HEK293 (cell line): ENCODE measurements at regions not wholly inside any gene's neighbourhood (a gene's known extent, or its start where the extent isn't known, plus 50 kb on each side); places are given as distances from the start of the nearest gene placed in this dataset.

ENCODE experiments used
- CTCF ChIA-PET: fragments of 350-600 bp; formaldehyde crosslinking; extraction: SDS; loops from one replicate; lab custom pipeline; 2021; ENCODE audit warnings: antibody characterized with exemption; lab: Yijun Ruan, JAX
- POLR2A ChIA-PET: fragments of 300-600 bp; formaldehyde crosslinking; extraction: SDS; loops from one replicate; lab custom pipeline; 2020; ENCODE audit warnings: antibody characterized with exemption, inconsistent platforms; lab: Yijun Ruan, JAX
- H3K27ac ChIP-seq: fragments of 200-500 bp; sonication (Bioruptor generic); 2 replicates; pipeline ENCODE4 v1.5.1; 2014; ENCODE audit warnings: low read depth, low read length, control low read depth, inconsistent platforms; ENCODE audit errors: extremely low read depth
- H3K36me3 ChIP-seq, 2 experiments: fragments of 200-500 bp in 1 of 2; sonication (Bioruptor generic) in 1 of 2; 1 replicate in 1 of 2; 2 replicates in 1 of 2; pipeline ENCODE4 v1.5.1; 2014 to 2017; ENCODE audit warnings: inconsistent platforms in 2 of 2, low read length in 2 of 2; ENCODE audit not compliant: control insufficient read depth in 2 of 2, insufficient read depth in 1 of 2
- H3K4me1 ChIP-seq: fragments of 200-500 bp; sonication (Bioruptor generic); 2 replicates; pipeline ENCODE4 v1.5.1; 2014; ENCODE audit warnings: mild to moderate bottlenecking, low read length, inconsistent platforms; ENCODE audit not compliant: control insufficient read depth, insufficient read depth
- H3K4me3 ChIP-seq: 2 replicates; pipeline ENCODE4 v1.5.1; 2011; ENCODE audit warnings: low read depth, mild to moderate bottlenecking, control low read depth, low read length, moderate library complexity
- H3K9me3 ChIP-seq: fragments of 200-500 bp; sonication (Bioruptor generic); 2 replicates; pipeline ENCODE4 v1.5.1; 2014; ENCODE audit warnings: low read depth, low read length, inconsistent platforms; ENCODE audit not compliant: control insufficient read depth, insufficient read depth
- EGR2 ChIP-seq: fragments of 450-650 bp; formaldehyde crosslinking; IDR thresholded peaks from 2 replicates; pipeline ENCODE4 v1.5.1; 2016; ENCODE audit warnings: low read depth, missing biosample characterization, missing genetic modification characterization
- KLF9 ChIP-seq: fragments of 450-650 bp; formaldehyde crosslinking; IDR thresholded peaks from 2 replicates; pipeline ENCODE4 v1.5.1; 2016; ENCODE audit warnings: missing biosample characterization, missing genetic modification characterization, low read depth
- MEIS1 ChIP-seq: sonication (generic); formaldehyde crosslinking; IDR thresholded peaks from 2 replicates; pipeline ENCODE4 v1.8.1; 2022; ENCODE audit warnings: missing genetic modification reagents, mild to moderate bottlenecking, borderline replicate concordance
- YY1 ChIP-seq: fragments of 450-650 bp; formaldehyde crosslinking; IDR thresholded peaks from 2 replicates; pipeline ENCODE4 v1.5.1; 2018; ENCODE audit warnings: missing biosample characterization, missing genetic modification characterization
- ZBTB20 ChIP-seq: fragments of 450-650 bp; formaldehyde crosslinking; IDR thresholded peaks from 2 replicates; pipeline ENCODE4 v1.5.1; 2016; ENCODE audit warnings: missing biosample characterization, missing genetic modification characterization
- ZNF140 ChIP-seq: fragments of 450-650 bp; formaldehyde crosslinking; IDR thresholded peaks from 2 replicates; pipeline ENCODE4 v1.5.1; 2016; ENCODE audit warnings: missing biosample characterization, missing genetic modification characterization
- ZNF16 ChIP-seq: fragments of 450-650 bp; formaldehyde crosslinking; IDR thresholded peaks from 2 replicates; pipeline ENCODE4 v1.5.1; 2016; ENCODE audit warnings: low read depth, missing biosample characterization, missing genetic modification characterization
- ZNF248 ChIP-seq: fragments of 450-650 bp; formaldehyde crosslinking; IDR thresholded peaks from 2 replicates; pipeline ENCODE4 v1.5.1; 2017; ENCODE audit warnings: missing biosample characterization, missing genetic modification characterization
- ZNF302 ChIP-seq: fragments of 450-650 bp; formaldehyde crosslinking; IDR thresholded peaks from 2 replicates; pipeline ENCODE4 v1.5.1; 2016; ENCODE audit warnings: missing biosample characterization, missing genetic modification characterization, low read depth
- ZNF311 ChIP-seq: fragments of 450-650 bp; formaldehyde crosslinking; IDR thresholded peaks from 2 replicates; pipeline ENCODE4 v1.5.1; 2017; ENCODE audit warnings: missing biosample characterization, missing genetic modification characterization, borderline replicate concordance
- ZNF350 ChIP-seq: fragments of 450-650 bp; formaldehyde crosslinking; IDR thresholded peaks from 2 replicates; pipeline ENCODE4 v1.5.0; 2017; ENCODE audit warnings: missing biosample characterization, mild to moderate bottlenecking, missing genetic modification characterization
- ZNF37A ChIP-seq: fragments of 450-650 bp; IDR thresholded peaks from 2 replicates; pipeline ENCODE4 v1.5.1; 2018; ENCODE audit warnings: missing biosample characterization, missing genetic modification characterization
- ZNF449 ChIP-seq: fragments of 450-650 bp; formaldehyde crosslinking; IDR thresholded peaks from 2 replicates; pipeline ENCODE4 v1.5.1; 2017; ENCODE audit warnings: missing biosample characterization, mild to moderate bottlenecking, missing genetic modification characterization, moderate library complexity
- ZNF639 ChIP-seq: fragments of 450-650 bp; formaldehyde crosslinking; IDR thresholded peaks from 2 replicates; pipeline ENCODE4 v1.5.1; 2016; ENCODE audit warnings: missing biosample characterization, missing genetic modification characterization
- ZNF660 ChIP-seq: fragments of 450-650 bp; IDR thresholded peaks from 2 replicates; pipeline ENCODE4 v1.5.1; 2018; ENCODE audit warnings: missing biosample characterization, mild to moderate bottlenecking, missing genetic modification characterization
- ZNF670 ChIP-seq: fragments of 450-650 bp; formaldehyde crosslinking; IDR thresholded peaks from 2 replicates; pipeline ENCODE4 v1.5.1; 2016; ENCODE audit warnings: missing biosample characterization, missing genetic modification characterization, low read depth
- ZNF791 ChIP-seq: fragments of 450-650 bp; formaldehyde crosslinking; IDR thresholded peaks from 2 replicates; pipeline ENCODE4 v1.5.1; 2016; ENCODE audit warnings: missing biosample characterization, missing genetic modification characterization
- ZNF830 ChIP-seq: fragments of 450-650 bp; IDR thresholded peaks from 2 replicates; pipeline ENCODE4 v1.5.0; 2018; ENCODE audit warnings: missing biosample characterization, missing genetic modification characterization, low read depth, mild to moderate bottlenecking, moderate library complexity
- TF ChIP-seq, protein P1 (sequence below): fragments of 450-650 bp; formaldehyde crosslinking; conservative IDR thresholded peaks from 2 replicates; pipeline ENCODE4 v1.5.1; 2016; ENCODE audit warnings: low read depth, missing biosample characterization, missing genetic modification characterization

GRCh38 chr9:106766616-106767015, 96.3 kb upstream of the ZNF462 start (continued):
- TF ChIP-seq, protein P1, sequence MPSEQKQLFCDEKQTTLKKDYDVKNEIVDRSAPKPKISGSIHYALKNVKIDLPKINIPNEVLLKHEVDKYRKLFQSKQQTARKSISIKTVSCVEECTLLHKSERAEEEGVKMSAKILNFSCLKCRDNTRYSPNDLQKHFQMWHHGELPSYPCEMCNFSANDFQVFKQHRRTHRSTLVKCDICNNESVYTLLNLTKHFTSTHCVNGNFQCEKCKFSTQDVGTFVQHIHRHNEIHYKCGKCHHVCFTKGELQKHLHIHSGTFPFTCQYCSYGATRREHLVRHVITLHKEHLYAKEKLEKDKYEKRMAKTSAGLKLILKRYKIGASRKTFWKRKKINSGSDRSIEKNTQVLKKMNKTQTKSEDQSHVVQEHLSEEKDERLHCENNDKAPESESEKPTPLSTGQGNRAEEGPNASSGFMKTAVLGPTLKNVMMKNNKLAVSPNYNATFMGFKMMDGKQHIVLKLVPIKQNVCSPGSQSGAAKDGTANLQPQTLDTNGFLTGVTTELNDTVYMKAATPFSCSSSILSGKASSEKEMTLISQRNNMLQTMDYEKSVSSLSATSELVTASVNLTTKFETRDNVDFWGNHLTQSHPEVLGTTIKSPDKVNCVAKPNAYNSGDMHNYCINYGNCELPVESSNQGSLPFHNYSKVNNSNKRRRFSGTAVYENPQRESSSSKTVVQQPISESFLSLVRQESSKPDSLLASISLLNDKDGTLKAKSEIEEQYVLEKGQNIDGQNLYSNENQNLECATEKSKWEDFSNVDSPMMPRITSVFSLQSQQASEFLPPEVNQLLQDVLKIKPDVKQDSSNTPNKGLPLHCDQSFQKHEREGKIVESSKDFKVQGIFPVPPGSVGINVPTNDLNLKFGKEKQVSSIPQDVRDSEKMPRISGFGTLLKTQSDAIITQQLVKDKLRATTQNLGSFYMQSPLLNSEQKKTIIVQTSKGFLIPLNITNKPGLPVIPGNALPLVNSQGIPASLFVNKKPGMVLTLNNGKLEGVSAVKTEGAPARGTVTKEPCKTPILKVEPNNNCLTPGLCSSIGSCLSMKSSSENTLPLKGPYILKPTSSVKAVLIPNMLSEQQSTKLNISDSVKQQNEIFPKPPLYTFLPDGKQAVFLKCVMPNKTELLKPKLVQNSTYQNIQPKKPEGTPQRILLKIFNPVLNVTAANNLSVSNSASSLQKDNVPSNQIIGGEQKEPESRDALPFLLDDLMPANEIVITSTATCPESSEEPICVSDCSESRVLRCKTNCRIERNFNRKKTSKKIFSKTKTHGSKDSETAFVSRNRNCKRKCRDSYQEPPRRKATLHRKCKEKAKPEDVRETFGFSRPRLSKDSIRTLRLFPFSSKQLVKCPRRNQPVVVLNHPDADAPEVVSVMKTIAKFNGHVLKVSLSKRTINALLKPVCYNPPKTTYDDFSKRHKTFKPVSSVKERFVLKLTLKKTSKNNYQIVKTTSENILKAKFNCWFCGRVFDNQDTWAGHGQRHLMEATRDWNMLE, result no peak
- TF ChIP-seq EGR2 (tag by site-specific recombination) (no peak), ZNF791 (tag by site-specific recombination) (no peak), ZNF311 (no peak), MEIS1 (CRISPR knock-in tag) (no peak), ZNF350 (tag by site-specific recombination) (no peak), ZNF140 (tag by site-specific recombination) (no peak), ZNF16 (no peak), YY1 (tag by site-specific recombination) (no peak), ZNF670 (tag by site-specific recombination) (no peak), ZNF37A (tag by site-specific recombination) (no peak), KLF9 (tag by site-specific recombination) (no peak), ZNF248 (tag by site-specific recombination) (no peak), ZNF639 (tag by site-specific recombination) (no peak)
- TF ChIP-seq, all 188 proteins: peak for 0

- ChIA-PET POLR2A (no interaction called here), CTCF (no interaction called here)
- no peaks in the 10 kb centered on the region for H3K4me1 ChIP-seq
- H3K9me3 ChIP-seq, result no peaks in the 10 kb centered on the region
- TF ChIP-seq ZNF449 (tag by site-specific recombination), result no peak
- no peak for TF ChIP-seq ZNF302
- no peak for TF ChIP-seq ZNF830
- TF ChIP-seq ZBTB20, result no peak
- no peak for TF ChIP-seq ZNF37A (tag by site-specific recombination)
- TF ChIP-seq ZNF660 (tag by site-specific recombination), result no peak
- H3K27ac ChIP-seq, result no peak overlapping the region
- no peak overlapping the region for H3K4me3 ChIP-seq
- no peaks in the 10 kb centered on the region for H3K36me3 ChIP-seq
Observed at GRCh38 chr9:106769331-106769730, 93.6 kb upstream of the ZNF462 start.
